ENCODE measurements at regions not wholly inside any gene's neighbourhood (a gene's known extent, or its start where the extent isn't known, plus 50 kb on each side); places are given as distances from the start of the nearest gene placed in this dataset.

DNA sequence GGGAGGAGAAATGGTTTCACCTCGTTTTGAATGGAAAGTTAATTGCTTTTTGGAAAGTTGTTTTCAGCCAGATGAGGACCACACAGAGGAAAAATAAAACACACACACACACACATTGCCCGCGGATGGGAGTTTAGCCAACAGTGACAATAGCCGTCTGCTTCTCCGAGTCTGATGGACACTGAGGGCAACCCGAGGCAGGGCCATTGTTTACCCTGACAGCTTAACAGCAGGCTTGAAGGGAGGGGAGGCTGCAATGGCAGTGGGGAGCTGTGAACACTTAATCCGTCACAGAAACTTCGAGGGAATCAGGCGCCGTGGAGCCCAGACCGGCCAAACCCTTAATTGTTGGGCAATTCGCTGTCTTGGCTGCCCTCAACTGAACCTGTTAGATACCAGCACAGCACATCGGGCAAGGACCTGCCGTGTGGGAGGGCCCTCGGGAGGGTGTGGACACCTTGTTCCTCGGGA, 145.9 kb downstream of the ACKR3 start:
- peak in 7 of 56 donors; percentile 2 to 58 (median 13) for DNase-seq

DNA sequence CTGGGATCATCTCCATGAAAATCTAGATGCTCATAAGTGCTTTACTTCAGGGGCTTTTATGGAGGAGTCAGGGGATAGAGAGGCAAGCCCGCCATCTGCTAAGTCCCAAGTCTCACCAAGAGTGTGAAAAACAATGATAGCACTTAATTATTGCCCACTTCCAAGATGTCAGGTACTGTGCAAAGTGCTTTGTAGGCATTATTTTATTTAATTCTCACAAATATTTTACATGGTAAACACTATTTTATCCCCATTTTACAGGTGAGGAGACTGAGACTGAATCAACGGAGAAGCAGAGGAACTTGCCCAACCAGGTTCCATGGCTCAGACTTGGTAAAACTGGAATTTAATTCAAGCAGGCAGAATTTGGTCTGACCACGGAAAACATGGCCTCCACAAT, 147.5 kb downstream of the ACKR3 start:
- DNase-seq: no peak

DNA sequence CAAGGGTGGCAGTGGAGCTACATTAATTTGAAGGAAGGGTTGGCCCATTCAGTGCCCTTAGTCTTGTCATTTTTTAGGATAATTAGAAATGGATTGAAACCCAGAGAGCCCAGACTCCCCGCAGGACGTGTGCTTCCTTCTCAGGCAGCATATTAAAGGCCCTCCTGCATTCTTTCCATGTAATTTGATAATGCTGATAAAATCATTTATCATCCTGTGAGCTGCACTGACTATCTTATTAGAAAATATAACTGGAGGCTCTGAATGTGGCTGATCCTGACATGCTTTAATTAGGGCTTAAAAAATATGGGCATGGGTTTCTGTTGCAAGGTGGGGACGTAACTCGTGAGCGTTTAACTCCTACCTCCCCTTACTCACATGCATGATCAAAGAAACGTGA, 148.1 kb downstream of the ACKR3 start:
- no peak for DNase-seq

DNA sequence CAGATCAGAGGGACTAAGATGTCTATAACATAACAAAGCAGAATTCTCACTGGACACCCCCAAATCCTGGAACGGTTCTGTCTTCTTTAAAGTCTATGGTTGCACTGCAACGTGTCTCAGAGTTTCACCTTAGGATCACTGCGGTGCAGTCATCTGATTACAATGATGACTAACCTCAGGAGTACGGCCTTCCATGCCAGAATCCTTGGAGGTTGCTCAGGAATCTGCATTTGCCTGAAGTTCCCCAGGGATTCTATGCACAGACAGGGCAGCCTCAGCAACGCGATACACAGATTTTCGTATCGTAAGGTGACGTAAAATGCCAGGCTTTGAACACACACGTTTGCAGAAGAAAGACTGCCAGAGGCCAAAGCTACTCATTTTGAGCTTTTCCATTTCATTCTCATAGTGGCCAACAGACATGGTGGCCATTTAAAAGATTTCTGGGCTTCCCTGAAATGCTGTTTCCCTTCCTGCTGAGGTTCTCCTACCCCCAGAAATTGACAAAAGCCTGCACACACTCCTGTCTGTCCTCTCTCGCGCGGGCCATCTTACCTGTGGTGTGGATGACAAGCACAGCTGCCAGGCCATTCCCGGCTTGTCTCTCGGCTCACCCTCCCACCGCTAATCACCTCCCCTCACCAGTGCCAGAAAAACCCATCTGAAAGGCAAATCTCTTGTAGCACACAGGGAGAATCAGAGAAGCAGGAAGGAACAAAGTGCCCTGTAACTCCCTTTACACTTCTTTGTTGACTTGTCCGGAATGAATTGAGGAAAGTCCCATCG, 148.8 kb downstream of the ACKR3 start:
- DNase-seq: no peak

DNA sequence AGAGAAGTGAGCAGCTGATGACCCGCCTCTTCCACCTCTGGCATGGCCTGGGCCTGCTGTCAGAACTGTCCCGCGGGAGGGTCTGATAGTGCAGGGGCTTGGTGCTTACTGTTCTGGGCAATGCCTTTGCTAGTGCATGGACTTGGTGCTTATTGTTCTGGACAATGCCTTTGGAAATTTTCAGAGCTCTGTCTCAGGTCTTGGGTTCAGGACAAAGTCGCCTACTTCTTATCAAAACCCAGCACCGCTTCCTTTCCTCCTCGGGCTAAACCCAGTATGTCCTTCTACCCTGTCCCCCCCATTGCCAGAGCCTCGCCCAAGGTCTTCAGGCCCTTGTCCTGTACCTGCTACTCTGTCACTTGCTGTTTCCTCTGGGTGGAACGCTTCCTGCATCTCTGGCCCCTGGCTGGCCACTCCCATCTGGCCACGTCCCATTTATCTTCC, 149.6 kb downstream of the ACKR3 start:
- no peak for DNase-seq

DNA sequence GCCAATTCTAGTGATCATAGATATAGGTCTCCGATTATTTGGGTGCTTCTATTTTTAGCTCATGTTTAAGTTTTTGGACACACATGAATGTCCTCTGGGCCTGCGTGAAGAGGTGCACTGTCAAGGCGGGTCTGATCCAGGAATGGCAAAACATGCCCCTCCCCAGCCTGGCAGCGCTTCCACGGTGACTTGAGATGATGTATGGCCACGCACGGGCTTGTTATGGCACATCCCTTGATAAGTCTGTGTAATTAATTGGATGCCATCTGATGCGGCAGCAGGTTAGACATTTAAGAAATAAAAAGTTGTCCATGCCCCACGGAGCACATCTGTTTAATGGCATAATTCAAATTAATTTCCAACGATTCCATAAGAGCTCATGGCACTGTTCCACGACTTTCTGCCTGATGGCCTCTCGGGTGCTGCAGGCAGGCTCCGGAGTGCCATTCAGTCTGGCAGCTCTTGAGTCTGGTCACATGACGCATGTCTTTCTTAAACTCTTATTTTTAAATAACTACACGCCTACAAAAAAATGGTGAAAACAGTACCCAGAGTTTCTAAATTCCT, 151.4 kb downstream of the ACKR3 start:
- no peak for DNase-seq

DNA sequence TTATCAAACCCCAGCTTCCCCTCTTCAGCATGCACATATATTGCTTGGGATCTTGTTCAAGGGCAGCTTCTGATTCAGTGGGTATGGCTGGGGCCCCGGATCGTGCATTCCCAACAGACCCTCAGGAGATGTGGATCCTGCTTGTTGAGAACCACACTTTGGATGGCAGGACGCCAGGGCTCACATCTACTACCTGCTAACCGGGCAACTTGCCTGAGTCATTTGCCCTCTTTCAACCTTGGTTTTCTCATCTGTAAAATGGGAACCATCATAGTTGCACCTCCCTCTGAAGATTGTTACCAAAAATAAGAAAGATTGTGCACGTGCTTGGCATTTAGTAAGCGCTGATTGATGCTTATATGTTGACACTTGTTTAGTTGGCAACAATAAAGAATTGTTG, 154.6 kb downstream of the ACKR3 start:
- DNase-seq: no peak

DNA sequence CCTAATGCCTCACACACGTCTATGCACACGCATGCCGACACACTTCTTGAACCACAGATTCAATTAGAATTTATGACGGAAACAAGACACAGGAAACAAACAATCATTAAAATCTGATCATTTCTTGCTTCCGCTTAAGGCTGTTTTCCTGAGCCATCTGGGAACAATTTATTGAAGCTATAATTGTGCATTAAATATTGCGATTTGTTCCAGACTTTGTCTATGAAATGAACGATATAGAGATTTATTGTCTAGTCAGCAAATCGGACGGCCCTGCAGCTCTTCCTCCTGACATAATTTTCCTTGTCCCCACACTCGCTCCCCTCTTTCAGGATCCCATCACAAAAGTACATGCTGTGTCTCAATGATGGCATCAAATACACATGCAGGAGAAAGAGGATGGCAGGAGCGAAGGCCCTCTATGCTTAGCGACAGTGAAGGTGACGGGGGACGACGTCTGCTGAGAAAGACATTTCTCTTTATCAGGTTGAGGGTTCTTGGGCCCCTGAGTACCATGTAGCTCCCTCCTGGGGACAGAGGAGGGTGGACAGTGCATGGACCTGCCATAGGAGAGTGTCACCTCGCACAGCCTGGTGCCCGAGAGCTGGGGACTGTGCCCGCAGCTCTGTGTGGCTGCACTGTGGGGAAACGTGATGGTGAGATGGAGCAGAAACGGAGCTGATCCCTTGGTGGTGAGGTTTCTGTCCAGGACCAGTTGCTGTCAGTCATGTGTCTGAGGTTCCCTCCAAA, 157.3 kb downstream of the ACKR3 start:
- DNase-seq: no peak

DNA sequence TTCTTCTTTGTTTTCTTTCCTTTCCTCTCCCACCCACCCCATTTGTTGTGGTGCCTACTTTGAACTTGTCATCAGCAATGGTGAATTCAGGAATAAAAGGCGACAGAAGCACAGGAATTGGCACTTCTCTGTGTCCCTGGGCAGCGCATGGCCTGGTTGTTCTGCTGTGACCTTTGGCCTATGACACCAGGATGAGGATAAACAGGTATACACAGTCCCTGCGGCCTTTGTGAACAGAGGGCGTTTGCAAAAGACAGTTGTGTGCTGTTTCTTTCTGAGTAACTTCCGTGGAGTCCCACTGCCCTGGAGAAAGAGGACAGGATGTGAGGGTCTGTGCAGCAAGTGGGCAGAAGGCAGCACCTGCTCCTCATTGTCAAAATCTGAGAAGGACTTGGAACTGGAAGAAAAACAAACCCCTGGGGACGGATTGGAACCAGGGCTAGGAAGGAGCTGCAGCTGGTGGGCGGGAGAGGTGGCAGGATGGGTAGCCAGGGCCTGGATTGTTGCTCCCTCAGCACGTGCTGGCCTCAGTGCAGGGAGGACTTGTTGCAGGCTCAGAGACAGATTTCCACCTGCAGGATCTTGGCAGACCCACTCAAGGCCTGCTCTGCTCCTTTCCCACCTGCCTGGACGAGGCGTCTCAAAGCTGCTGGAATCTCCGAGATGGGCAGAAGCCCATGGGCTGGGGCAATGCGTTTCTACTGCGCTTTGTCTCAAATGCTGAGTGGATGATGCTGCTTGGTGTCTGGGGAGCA, 159.5 kb downstream of the ACKR3 start:
- no peak for DNase-seq

DNA sequence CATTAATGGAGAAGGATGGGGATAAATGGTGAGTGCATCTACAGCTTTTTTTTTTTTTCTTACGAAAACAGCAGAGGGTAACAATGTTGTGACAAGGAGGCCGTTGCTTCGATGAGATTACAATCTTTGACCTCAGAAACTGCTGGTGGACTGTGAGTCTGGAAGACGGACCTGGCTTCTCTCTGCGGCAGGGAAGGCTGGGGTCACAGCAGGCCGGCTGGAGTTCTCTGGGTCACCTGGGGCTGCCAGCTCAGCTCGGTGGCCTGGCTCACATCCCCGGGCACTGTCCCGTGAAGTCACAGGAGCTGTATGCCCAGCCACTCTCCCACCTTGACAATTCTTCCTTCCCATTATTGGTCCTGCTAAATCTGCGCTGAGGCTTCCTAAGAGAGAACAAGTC, 160.8 kb downstream of the ACKR3 start:
- DNase-seq: no peak

DNA sequence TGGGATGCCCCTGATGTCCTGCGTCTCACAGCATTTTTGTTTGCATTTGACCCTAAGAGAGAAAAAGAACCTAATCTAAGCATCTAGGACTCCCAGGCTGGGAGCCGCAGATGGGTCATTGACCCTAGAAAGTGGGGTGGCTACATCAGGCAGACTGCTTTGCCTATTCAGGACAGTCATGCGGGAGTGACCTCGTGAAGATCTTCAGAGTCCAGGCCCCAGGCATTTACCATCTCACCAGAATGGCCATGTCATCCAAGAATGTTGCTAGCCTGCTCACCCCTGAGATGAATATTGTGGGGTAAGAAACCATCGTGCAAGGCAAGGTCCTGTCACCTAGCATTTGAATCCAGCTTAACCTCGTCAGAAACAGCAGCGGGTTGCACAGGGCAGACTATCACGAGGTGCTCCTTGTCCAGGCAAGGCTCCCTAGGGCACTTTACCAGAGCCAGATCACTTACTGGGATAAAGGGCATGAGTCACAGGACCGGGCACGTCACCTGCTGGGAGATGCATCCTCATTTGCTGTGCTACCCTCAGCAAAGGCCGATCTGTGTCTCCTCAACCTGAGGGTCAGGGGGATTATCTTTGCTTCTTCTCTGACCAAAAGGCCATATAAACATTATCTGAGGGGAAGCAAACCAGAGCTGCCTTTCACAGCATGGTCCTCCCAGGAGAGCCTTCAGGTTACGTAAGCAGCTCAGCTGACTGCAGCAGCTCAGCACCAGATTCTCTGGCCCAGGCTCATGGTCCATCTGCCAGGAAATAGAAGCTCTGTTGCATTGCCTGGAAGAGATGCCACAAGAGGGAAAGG, 162.3 kb downstream of the ACKR3 start:
- DNase-seq: peak in 20 of 56 donors; percentile 6 to 59 (median 24)

DNA sequence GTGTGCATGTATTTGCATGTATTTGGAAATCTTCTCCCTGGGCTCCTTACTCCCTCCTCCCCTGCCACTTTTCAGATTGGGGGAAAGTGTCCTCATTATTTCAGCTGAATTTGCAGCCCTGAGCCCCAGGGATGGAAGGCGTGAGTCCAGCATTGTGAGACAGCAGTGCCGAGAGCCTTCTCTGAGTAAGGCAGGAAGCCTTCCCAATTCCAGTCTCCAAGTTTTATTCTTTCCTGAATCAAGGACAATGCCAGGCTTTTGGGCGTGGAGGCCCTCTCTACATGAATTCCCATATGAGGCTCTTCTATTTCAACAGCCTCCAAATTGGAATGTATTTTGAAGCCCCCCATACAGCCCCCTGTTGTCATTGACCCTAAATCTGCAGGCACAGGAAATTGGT, 163.5 kb downstream of the ACKR3 start:
- no peak for DNase-seq

DNA sequence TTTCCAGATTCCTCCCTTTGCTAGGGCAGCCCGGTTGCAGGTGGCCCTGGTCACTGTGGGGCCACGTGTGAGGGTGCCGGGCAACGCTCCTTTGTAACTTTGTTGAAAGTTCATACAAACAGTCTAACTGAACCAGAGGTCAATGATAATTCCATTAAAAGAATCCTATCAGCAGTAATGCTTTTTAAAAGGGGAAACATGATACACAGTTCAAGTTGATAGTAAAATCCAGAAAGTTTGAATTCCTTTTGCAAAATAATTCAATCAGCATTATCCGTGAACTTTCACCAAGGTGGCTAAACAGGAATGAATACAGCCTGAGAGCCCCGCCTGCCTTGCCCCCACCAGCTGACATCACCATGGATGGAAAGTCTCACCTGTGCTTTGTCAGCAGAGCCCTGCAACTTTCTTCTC, 166.2 kb downstream of the ACKR3 start:
- DNase-seq: no peak

DNA sequence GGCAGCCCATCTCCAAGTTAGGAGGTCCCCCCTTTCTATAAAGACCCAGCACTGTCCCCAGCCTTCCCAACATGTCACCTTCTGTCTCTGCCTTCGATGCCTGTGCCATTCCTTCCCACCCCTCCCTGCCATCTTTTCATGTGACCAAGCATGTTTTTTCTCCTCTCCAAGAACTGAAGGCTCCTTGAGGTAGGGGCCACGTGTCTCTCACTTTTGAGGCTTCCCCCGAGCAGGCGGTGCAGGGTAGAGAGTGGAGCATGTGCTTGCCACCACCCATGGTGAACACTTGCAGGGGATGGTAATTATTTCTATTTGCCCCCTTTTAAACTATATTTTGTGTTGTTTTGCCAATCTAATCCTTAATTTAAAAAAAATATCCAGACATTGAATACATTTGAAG, 168.4 kb downstream of the ACKR3 start:
- no peak for DNase-seq

DNA sequence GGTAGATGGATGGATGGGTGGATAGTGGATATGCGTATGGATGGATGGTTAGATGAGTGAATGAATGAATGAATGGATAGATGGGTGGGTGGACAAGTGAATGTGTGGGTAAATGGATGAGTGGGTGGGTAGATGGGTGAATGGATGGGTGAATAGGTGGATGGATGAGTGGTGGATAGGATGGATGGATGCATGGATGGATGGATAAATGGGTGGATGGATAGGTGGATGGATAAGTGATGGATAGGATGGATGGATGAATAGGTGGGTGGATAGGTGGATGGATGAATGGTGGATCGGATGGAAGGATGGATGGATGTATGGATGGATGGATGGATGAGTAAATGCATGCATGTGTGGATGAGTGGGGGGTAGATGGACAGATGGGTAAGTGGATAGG, 169.3 kb downstream of the ACKR3 start:
- no peak for DNase-seq

DNA sequence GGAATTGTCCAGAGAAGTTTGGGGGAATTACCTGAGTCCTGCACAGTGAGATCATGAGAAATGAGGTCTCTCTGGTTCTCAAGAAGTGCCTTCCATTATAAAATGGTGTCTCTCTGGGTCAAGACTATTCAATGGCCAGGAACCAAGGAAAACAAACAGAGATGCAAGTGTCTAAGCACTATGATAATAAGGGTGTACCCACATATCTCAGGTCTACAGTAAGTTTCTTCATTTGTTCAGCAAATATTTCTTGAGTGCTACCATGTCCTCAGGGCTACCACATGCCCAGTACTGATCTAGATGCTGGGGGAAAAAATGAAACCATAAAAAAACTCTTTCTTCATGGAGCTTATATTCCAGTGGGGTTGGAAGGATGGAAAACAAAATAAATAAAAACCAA, 170.0 kb downstream of the ACKR3 start:
- no peak for DNase-seq

DNA sequence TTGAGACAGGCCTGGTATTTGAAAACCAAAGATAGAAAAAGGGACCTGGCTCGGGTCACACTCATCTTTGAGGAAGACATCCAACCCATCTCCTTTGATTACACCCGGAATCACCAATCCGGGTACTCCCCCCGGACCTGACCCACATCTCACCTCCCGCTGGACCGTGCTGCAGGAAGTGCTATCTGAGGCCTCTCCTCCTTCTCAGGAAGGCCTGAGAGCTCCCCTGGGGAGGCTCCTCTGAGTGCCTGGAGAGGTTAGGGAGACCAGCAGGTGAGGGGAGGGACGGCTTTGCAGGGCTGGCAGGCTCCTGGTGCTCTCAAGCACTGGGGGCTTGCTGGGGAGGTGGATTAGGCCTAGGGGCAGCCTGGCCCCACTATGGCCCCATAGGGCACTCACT, 170.9 kb downstream of the ACKR3 start:
- no peak for DNase-seq

DNA sequence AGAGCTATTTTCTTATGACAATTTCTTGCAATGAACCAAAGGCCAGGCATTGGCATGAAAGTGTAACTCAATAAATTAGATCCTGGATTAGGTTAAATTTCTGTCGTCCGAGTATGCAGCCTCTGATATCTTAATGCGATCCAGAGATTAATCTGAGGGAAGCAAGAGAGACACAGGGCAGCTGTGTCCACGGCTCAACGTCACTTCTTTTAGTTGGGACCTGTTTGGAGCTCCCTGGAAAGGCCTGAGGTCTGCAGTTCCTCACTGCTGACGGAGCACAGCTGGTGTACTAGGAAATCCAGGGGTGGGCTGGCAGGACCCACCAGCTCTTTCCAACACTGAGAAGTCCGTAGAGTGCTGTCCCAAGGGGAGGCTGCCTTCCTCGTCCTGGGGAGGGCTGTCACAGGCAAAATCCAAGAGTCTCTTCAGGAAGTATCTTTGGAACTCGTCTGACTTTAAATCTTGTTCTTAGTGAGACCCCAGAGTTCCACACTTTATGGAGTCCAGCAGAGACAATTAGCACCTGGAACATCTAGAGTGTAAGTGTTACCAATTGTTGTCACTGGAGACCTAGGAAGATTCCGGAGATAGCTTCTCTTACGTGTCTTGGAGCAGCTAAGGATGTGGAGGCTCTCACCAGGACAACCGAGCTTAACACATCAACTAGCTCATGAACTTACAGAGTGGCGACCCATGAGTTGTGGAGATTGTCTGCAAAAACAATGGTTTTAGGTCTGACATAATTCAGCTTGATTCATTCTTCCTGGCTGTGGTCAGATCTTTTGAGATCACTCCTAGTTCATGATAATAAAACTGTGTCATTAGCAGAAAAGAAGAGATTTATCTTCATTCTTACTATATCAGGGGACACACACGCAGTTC, 173.7 kb downstream of the ACKR3 start:
- no peak for DNase-seq

DNA sequence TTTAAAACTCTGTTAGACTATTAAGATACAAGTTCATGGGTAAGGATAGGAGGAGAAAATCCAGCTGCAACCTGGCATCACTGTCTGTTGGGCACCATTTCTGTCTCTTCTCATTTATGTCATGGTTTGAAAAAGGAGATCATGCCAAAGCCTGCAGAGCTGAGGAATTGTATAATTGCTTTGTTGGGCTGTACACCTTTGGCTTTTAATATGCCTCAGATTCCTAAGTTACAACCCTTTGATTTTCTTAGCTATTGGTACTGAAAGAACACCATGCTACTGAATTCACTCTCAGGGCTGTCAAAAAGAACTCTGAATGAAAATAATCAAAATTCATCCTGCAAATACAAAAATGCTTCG, 174.3 kb downstream of the ACKR3 start:
- DNase-seq: no peak

DNA sequence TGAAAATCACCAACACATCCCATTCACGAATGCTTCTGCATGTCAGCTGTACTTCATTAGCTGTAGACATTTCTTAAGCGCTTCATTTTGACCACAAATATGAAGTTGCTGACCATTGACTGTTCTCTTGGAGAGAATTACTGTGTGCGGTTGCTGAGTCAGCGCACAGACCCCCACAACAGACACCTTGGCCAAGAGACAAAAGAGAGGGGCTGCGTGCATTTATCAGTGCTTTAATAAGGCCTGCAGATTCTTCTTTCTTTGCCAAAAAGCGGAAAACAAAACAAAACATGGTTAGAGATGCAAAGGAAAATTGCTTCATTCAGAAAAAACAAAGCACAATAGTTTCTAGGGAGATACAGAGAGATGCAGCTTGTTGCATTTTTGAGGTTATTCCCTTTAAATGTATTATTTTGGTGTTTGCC, 174.7 kb downstream of the ACKR3 start:
- no peak for DNase-seq

All from amygdala (tissue), 56 donors.